NCI-H2081 treated with DMSO at 0.1 percent for 48 hours (cell line): ENCODE measurements at regions not wholly inside any gene's neighbourhood (a gene's known extent, or its start where the extent isn't known, plus 50 kb on each side); places are given as distances from the start of the nearest gene placed in this dataset.
"Not testable (repeated sequence)": the region's sequence is repeated elsewhere in the genome, so short reads cannot be mapped to it uniquely, and the experiment has no call there.

ENCODE experiments used
- DNase-seq: peaks from one replicate; lab custom pipeline; 2025; lab: John Stamatoyannopoulos, UW

GRCh38 chr9:74094766-74095165, 402.4 kb upstream of the RORB start:
- DNase-seq, result no peak

DNA sequence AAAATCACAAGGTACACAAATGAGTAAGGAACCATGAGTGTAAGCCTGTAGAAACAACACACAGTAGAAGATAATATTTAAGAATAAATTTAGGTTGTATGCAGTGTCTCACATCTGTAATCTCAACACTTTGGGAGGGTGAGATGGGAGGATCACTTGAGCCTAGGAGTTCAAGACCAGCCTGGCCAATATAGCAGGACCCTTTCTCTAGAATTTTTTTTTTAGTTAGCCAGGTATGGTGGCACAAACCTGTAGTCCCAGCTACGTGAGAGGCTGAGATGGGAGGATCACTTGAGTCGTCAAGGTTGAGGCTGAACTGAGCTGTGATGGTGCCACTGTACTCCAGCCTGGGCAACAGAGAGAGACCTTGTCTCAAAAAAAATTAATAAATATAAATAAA, 401.2 kb upstream of the RORB start:
- no peak for DNase-seq

DNA sequence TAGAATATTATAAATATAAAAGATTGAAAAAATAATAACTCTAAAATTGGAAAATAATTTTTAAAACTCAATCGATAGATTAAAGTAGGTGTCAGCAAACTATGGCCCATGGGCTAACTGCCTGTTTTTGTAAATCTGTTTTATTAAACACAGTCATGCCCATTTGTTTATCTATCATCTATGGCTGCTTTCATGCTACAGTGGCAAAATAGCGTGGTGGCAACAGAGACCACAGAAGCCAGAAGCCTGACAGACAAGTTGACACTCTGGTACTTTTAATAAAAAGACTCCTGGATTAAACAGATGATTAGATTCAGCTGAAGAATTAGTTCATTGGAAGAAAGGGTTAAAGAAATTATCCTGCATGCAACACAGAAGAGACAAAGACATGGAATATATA, 400.7 kb upstream of the RORB start:
- no peak for DNase-seq

DNA sequence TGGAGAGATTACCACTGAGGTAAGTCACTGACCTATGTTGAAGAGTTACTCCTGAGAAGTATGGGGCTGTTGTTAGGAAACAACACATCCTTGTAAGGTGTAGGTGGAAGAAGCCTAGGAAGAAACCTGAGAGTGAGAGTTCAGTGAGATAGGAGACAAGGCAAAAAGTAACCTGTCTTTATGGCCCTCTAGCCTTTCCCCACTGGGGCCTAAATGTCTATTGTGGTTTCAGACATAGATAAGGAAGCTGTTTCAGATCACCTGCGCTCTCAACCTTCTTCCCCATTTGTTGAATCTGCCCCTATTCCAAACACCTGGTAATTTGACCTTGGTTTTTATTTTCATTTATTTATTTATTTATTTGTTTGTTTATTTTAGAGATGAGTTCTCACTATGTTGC, 397.1 kb upstream of the RORB start:
- DNase-seq, result no peak

DNA sequence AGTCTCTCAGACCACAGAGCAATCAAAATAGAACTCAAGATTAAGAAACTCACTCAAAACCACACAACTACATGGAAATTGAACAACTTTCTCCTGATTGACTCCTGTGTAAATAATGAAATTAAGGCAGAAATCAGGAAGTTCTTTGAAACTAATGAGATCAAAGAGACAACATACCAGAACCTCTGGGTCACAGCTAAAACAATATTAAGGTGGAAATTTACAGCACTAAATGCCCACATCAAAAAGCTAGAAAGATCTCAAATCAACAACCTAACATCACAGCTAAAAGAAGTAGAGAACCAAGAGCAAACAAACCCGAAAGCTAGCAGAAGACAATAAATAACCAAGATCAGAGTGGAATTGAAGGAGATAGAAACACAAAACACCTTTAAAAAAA, 395.0 kb upstream of the RORB start:
- DNase-seq, result not testable (repeated sequence)

- DNase-seq, result no peak
Observed at GRCh38 chr9:74102702-74103101, 394.4 kb upstream of the RORB start.

- no peak for DNase-seq
Observed at GRCh38 chr9:74107692-74108091, 389.4 kb upstream of the RORB start.

GRCh38 chr9:74115976-74116375, 381.2 kb upstream of the RORB start:
- DNase-seq, result no peak

DNA sequence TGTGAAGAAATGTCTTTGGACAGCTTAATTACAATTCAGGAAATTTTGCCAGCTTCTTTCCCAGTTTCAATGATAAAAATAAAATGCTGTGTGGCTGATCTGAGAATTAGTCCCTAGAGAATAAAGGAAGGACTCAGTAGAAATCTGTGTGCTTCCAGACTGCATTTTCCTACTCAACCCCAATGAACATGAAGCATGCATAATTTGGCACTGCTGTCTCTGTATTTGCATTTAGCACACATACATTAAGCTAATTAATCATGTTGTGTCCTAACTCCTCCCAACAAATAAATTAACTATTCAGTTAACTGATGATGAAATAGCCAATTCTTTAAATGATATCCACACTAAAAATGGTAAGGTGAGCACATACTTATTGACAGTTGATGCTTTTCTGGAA, 380.0 kb upstream of the RORB start:
- no peak for DNase-seq

DNA sequence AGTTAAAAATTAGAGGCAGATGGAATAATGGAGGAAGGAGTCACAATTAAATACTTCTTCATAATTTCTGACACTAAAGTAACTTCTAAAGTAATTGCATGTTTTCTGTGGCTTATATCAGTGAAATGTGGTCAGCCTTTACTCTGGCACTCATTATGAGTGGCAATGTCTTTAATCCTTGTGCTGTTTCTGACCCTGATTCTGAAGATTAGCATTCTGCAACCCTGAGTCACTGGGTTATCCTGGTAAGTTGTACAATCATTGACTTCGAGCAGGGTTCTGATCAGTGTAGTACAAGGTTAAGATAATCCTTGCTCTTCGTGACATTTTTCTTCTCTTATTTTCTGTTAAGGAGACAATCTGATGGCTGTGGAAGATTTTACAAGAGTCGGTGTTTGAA, 379.4 kb upstream of the RORB start:
- DNase-seq, result no peak

GRCh38 chr9:74120061-74120460, 377.1 kb upstream of the RORB start:
- no peak for DNase-seq

DNA sequence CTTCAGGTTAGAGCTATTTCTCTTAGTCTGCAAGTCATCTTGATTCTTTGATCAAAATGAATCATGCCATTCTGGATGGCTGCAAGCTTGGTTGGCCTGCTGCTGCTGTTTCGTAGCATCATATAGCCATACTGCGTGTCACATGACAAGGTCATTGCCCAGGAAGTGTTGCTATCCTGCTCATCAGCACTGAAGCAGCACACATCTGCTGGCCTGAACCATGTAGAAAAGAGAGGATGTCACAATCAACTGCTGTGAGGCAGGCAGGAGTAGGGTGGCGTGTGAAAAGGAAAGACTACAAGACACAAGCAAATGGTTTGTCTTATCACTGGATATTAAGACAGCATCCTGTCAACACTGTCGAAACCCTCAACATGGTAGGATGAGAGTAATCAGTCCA, 376.7 kb upstream of the RORB start:
- no peak for DNase-seq

DNA sequence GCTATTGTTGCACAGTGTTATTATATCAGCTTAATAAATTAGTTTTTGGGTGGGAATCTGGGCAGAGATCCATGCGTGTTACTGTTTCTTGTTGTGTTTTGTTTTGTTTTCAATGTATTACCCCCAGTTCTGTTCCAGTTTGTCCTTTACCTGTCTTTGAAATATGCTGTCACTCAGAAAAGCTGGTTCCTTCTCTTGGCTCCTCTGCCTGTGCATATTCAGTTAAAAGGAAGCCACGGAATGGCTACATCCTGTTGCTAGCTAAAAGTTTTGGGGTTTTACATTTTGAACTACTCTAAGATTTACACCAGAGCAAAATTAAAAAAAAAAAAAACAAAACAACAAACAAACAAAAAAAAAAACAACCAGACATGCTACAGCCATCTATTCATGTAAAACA, 374.9 kb upstream of the RORB start:
- no peak for DNase-seq

DNA sequence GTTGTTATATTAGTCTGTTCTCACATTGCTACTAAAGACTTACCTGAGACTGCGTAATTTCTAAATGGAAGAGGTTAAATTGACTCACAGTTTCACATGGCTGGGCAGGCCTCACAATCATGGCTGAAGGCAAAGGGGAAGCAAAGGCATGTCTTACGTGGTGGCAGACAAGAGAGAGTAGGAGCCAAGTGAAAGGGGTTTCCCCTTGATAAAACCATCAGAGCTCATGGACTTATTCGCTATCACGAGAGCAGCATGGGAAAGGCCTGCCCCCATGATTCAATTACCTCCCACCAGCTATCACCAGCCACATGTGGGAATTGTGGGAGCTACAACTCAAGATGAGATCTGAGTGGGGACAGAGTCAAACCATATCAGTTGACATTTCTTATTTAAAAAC, 374.5 kb upstream of the RORB start:
- no peak for DNase-seq

DNA sequence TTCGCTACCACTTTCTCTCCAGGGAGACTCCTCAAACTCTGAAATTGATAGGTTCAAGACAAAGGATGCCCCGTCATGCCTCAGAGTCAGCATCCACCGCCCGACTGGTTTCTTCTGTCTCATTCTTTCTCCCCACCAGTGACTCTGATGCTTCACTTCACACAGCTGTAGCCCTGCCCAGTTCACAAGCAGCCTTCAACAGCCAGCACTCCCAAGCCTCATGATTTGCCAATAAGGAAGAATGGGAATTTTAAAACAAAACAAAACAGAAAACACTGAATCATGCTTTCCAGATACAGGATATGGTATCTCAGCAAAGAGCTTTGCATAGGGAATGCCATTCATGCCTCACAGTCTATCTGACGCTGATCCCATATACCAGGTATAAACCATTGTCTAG, 371.2 kb upstream of the RORB start:
- no peak for DNase-seq

DNA sequence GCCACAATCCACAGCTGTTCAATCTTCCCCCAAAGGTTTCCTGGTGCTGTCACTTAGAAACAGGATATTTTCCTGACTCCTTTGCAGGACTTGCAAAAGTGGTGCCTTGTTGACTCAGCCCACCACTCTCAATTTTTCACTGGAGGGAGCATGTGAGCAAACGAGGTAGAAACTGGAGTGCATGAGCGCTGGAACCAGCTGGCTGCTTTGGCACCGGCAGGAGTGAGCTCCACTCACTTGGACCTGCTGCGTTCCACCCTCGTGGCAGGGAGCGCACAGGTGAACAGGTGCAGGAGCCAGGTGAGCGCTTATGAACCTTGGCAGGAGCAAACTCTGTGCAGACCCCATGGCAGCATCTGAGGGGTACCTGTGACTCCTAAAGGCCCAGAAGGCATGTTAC, 364.1 kb upstream of the RORB start:
- no peak for DNase-seq

DNA sequence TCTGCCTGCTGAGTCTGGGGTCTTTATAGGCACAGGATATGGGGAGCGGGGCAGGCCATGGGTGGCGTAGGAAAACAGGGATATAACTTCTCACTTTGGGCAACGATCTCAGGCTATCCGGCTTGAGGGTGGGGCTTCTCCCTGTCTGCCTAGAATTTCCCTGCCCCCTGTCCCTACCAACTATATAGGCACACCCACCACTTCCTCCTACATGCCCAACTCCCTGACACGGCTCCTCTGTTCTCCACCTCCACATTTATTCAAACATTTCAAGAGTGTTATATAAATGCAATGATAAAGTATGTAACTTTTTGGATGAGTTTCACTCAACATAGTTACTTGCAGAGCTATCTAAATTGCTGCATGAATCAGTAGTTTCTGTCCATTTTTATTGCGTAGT, 363.2 kb upstream of the RORB start:
- no peak for DNase-seq

DNA sequence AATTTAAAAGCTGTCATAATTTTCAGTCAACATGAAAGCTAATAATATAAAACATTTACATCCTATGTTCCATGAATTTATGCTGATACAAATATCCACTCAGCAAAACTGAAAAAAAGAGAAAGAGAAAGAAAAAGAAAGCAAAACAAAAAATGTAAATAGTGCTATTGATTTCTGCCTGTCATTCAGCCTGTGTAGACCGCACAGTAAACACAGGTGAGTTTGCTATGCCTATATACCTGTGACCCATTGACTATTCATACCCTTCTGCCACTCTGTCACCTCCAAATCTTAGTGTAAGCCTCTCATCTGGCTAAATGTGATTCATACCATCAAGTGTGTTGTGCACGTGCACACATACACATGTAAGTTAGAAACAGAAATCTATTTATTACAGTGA, 359.0 kb upstream of the RORB start:
- no peak for DNase-seq

GRCh38 chr9:74140141-74140540, 357.0 kb upstream of the RORB start:
- DNase-seq, result no peak

GRCh38 chr9:74147906-74148305, 349.2 kb upstream of the RORB start:
- DNase-seq, result no peak

GRCh38 chr9:74172874-74173273, 324.3 kb upstream of the RORB start:
- no peak for DNase-seq

DNA sequence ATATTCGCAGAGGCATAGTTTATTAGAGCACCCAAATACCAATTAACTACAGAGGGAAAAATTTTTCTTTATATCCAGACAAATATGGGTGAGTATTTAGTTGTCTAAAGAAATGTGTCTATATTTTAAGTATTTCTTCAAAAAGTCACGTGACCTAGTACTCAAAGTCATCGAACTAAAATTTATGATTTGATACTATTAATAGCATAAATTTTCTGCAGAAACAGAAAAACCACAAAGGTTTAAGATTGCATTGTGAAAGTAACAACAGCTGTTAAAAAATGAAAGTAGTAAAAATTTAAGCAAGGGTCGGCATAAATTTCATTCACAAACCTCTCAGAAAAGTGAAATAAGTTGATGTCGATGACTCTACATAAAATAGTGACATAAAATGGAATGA, 323.9 kb upstream of the RORB start:
- DNase-seq, result no peak

GRCh38 chr9:74197771-74198170, 299.4 kb upstream of the RORB start:
- DNase-seq, result not testable (repeated sequence)

DNA sequence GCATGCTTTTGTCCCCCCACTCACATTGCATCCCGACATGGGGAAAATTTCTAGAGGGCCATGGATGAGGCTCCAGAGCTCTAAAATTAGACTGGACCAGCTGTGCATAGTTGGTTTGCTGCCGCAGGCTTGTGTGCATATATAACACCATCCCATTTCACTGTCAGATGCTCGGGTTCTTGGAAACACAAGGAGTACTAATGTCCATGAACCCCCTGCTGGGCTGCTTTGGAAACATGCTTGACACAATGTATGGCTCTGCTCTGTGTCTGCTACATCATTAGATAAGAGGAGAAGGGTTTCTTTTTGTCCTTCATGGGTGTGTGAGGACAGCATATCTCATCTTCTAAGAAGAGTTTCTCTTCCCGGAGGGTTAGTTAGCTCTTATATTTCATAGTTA, 292.1 kb upstream of the RORB start:
- no peak for DNase-seq

GRCh38 chr9:74218385-74219063, 278.6 kb upstream of the RORB start:
- DNase-seq, result no peak
